GM20000 (cell line): ENCODE measurements at regions not wholly inside any gene's neighbourhood (a gene's known extent, or its start where the extent isn't known, plus 50 kb on each side); places are given as distances from the start of the nearest gene placed in this dataset.

Source experiments
- DNase-seq: peaks from one replicate; pipeline ENCODE4 v3.0.0; 2012; ENCODE audit warnings: low spot score
- TF ChIP-seq, protein P1 (sequence below): IDR thresholded peaks from 2 replicates; pipeline ENCODE4 v1.5.1; 2012; ENCODE audit warnings: mild to moderate bottlenecking, control low read depth; ENCODE audit errors: extremely low read depth, missing control alignments

DNA sequence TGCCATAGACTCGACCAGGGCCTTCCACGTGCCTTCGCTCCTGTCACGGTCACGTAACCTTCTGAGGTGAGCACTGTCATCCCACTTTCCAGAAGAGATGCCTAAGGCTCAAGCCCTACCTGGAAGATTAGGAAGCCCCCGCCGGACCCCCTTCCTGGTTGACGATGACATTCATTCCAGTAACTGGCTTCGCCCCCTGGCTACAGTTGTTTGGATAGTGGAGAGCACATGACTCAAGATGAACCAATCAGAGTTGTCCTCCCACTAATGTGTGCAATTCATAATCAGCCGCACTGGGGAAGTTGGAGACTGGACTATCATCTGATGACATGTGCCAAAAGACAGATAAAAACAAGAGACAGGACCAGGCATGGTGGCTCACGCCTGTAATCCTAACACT is 104.0 kb upstream of the GJB5 start:
- DNase-seq: no peak
- TF ChIP-seq, protein P1, sequence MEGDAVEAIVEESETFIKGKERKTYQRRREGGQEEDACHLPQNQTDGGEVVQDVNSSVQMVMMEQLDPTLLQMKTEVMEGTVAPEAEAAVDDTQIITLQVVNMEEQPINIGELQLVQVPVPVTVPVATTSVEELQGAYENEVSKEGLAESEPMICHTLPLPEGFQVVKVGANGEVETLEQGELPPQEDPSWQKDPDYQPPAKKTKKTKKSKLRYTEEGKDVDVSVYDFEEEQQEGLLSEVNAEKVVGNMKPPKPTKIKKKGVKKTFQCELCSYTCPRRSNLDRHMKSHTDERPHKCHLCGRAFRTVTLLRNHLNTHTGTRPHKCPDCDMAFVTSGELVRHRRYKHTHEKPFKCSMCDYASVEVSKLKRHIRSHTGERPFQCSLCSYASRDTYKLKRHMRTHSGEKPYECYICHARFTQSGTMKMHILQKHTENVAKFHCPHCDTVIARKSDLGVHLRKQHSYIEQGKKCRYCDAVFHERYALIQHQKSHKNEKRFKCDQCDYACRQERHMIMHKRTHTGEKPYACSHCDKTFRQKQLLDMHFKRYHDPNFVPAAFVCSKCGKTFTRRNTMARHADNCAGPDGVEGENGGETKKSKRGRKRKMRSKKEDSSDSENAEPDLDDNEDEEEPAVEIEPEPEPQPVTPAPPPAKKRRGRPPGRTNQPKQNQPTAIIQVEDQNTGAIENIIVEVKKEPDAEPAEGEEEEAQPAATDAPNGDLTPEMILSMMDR: no peak

DNA sequence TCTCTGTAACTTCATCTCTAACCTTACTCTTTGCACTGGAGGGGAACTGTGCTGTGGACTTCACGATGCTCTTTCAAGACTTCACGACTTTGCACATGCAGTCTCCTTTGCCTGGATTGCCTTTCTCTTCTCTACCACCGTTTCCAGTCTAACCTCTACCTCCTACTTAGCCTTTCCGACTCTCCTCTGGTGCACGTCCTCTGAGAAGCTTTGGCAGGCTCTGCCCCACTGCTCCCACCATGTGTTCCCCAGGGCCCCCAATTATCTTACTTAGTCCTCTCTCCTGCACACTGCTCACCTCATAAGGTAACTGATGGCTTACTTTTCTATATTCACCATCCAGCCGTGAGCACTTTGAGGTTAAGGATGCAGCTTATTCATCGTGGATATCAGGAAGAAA is 101.7 kb upstream of the GJB5 start:
- TF ChIP-seq, protein P1: no peak
- DNase-seq: no peak

DNA sequence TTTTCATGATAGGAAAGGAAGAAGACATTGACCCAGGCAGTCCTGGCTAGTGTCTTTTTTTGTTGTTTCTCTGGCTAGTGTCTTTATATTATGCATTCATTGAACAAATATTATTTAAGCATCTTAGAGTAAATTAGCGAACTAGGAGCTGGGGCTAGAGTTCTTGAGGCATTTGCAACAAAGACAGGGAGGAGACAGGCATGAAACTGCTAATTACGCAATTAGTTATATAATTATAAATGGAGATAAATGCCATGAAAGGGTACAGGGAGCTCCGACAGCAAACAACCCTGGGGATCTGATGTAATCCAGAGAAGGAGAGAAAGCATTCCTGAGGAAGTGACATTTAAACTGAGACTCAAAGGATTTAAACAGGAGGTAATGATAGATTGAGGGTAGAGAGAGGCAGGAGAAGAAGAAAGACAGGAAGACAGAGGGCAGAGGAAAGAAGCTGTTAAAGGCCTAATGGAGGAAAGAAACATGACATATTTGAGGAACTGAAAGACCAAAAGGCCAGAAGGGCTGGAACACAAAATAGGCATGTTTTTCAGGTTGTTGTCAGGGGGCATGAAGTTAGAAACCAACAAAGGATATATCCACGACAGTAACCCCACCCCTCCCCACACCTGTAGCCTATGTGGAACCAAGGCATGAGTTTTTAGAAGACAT is 99.5 kb upstream of the GJB5 start:
- TF ChIP-seq, protein P1: no peak
- DNase-seq: no peak

DNA sequence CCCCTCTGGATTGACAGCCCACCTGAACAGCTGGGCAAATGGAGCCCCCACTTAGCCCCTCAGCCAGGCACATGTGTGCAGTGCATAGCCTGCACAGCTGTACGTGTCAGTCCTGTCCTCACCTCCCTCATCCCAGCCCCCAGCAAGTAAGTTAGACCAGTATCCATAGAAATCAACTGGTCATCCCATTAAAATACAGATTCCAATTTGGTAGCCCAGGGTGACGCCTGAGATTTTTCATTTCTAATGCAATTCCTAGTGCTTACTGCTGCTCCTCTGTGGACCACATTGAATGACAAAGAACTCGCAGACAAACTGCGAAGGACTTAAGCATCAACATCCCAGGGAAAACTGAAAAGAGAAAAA is 99.0 kb upstream of the GJB5 start:
- TF ChIP-seq, protein P1: no peak
- no peak for DNase-seq

DNA sequence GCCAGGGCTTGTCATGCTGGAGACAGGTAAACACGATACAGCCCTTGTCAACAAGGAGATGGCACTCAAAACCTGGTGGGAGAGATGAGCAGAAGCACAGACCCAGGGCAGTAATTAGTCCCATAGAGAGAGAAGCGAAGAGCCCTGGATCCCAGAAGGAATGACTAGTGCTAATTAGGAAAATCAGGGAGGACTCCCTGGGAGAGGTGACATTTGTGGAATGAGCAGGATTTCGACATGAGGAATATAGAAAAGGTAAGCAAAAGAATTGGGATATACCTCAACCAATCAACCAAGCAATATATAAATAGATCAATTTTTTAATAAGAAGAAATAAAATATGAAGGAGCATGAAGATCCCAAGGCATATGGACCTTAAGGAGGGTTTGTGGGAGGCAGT is 98.5 kb upstream of the GJB5 start:
- no peak for DNase-seq
- TF ChIP-seq, protein P1: no peak

DNA sequence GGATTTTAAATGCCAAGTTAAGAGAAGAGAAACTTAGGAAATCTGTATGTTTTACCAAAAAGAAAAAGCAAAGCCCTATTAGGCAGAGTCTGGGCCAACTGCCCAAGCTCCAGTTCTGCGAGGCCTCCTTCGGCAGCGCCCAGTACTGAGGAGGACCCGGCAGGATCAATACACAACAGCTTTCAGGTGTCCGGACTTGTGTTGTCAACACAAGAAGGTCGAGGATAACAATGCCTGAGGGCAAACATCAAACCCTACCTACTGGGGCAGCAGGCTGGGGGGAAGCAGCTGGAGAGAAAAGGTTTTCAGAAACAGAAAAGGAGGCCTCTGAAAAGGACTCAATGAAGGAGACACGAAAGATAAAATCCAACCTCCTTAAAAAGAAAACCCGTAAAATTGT is 98.1 kb upstream of the GJB5 start:
- TF ChIP-seq, protein P1: no peak
- no peak for DNase-seq

DNA sequence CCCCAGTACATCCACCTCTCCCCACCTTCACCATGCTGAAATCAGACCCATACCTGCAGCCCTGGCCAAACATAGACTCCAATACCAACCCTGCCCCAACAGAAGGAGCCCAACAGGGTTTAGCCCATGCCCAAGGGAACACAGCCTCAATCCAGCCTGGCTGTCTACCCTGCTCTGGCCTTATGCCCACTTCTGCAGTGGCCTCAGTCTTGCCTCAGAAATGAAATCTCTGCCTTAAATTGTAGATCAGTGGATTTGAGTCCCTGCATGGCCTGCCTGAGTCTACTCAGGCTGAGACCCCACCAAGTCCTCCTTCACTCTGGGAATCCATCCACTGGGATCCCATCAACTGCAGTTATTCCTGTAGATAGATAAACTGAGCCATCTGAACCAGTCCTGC is 97.6 kb upstream of the GJB5 start:
- TF ChIP-seq, protein P1: no peak
- DNase-seq: no peak
